HAP-1 (cell line): ENCODE measurements at regions not wholly inside any gene's neighbourhood (a gene's known extent, or its start where the extent isn't known, plus 50 kb on each side); places are given as distances from the start of the nearest gene placed in this dataset.

Experiments used
- DNase-seq, 2 experiments: peaks; one replicate each; pipeline ENCODE4 v3.0.0-alpha.2; 2016 to 2020; ENCODE audit warnings: low spot score in 2 of 2
- H3K27me3 ChIP-seq: fragments of 250-450 bp; sonication (Bioruptor Pico); 2 replicates; pipeline ENCODE4 v1.5.1; 2020; ENCODE audit warnings: low read depth, mild to moderate bottlenecking, moderate library complexity
- H3K36me3 ChIP-seq: fragments of 250-450 bp; sonication (Bioruptor Pico); replicated peaks from 2 replicates; pipeline ENCODE4 v1.5.1; 2020; ENCODE audit warnings: mild to moderate bottlenecking
- H3K4me1 ChIP-seq: fragments of 250-450 bp; sonication (Bioruptor Pico); 2 replicates; pipeline ENCODE4 v1.5.1; 2020; ENCODE audit warnings: mild to moderate bottlenecking
- H3K4me3 ChIP-seq: fragments of 250-450 bp; sonication (Bioruptor Pico); 2 replicates; pipeline ENCODE4 v1.5.1; 2020; ENCODE audit warnings: mild to moderate bottlenecking, moderate library complexity
- H3K9me3 ChIP-seq: fragments of 250-450 bp; sonication (Bioruptor Pico); 2 replicates; pipeline ENCODE4 v1.5.1; 2020; ENCODE audit warnings: mild to moderate bottlenecking, moderate library complexity
- in situ Hi-C: fragments of 300-500 bp; cut with MboI; formaldehyde crosslinking; loops from 3 replicates; pipeline ENCODE4 v1.14.3; 2020; ENCODE audit warnings: low sequenced_read_pairs, inconsistent platforms, mixed read lengths

- H3K9me3 ChIP-seq = no peaks in the 10 kb centered on the region
- DNase-seq = no peak
- H3K4me3 ChIP-seq = no peak overlapping the region
- no peaks in the 10 kb centered on the region for H3K4me1 ChIP-seq
- H3K27me3 ChIP-seq = peaks cover 5% of the 10 kb centered on the region
- no peaks in the 10 kb centered on the region for H3K36me3 ChIP-seq
- in situ Hi-C loops = loop anchor here (25.0 kb wide), 1 partner anchor 509 kb away; no protein-coding TSS in a partner anchor
Observed at GRCh38 chr2:20128506-20129330, 77.3 kb upstream of the LAPTM4A start.

- peaks cover 5% of the 10 kb centered on the region; the same call in 1 of the 2 replicates for H3K27me3 ChIP-seq
- no peaks in the 10 kb centered on the region for H3K9me3 ChIP-seq
- no peak overlapping the region for H3K4me3 ChIP-seq
- no peaks in the 10 kb centered on the region for H3K4me1 ChIP-seq
- no peak for DNase-seq
- in situ Hi-C loops = loop anchor here (25.0 kb wide), 1 partner anchor 511 kb away; no protein-coding TSS in a partner anchor
- H3K36me3 ChIP-seq = no peaks in the 10 kb centered on the region
Observed at GRCh38 chr2:20126469-20126868, 75.0 kb upstream of the LAPTM4A start.

GRCh38 chr2:20126040-20126439 is 74.6 kb upstream of the LAPTM4A start:
- Histone ChIP-seq H3K27me3 (peaks cover 5% of the 10 kb centered on the region; the same call in 1 of the 2 replicates), H3K4me3 (no peak overlapping the region), H3K9me3 (no peaks in the 10 kb centered on the region), H3K4me1 (no peaks in the 10 kb centered on the region), H3K36me3 (no peaks in the 10 kb centered on the region)
- no peak for DNase-seq
- in situ Hi-C loops = loop anchor here (25.0 kb wide), 1 partner anchor 511 kb away; no protein-coding TSS in a partner anchor

GRCh38 chr2:20125616-20126015 is 74.2 kb upstream of the LAPTM4A start:
- peaks cover 5% of the 10 kb centered on the region; the same call in 1 of the 2 replicates for H3K27me3 ChIP-seq
- no peaks in the 10 kb centered on the region for H3K4me1 ChIP-seq
- no peaks in the 10 kb centered on the region for H3K9me3 ChIP-seq
- no peak overlapping the region for H3K4me3 ChIP-seq
- DNase-seq = no peak
- in situ Hi-C loops = loop anchor here (25.0 kb wide), 1 partner anchor 512 kb away; no protein-coding TSS in a partner anchor
- H3K36me3 ChIP-seq = no peaks in the 10 kb centered on the region

GRCh38 chr2:20125164-20125563 is 73.7 kb upstream of the LAPTM4A start:
- Histone ChIP-seq H3K4me3 (no peak overlapping the region), H3K36me3 (no peaks in the 10 kb centered on the region), H3K9me3 (no peaks in the 10 kb centered on the region), H3K27me3 (peaks cover 5% of the 10 kb centered on the region; the same call in 1 of the 2 replicates), H3K4me1 (no peaks in the 10 kb centered on the region)
- in situ Hi-C loops = loop anchor here (25.0 kb wide), 1 partner anchor 512 kb away; no protein-coding TSS in a partner anchor
- DNase-seq = no peak

GRCh38 chr2:20123871-20124594 is 72.6 kb upstream of the LAPTM4A start:
- in situ Hi-C loops = no loop called here
- H3K27me3 ChIP-seq = peaks cover 5% of the 10 kb centered on the region; the same call in 1 of the 2 replicates
- no peak for DNase-seq
- no peaks in the 10 kb centered on the region for H3K36me3 ChIP-seq
- H3K4me1 ChIP-seq = no peaks in the 10 kb centered on the region
- no peaks in the 10 kb centered on the region for H3K9me3 ChIP-seq
- no peak overlapping the region for H3K4me3 ChIP-seq

- in situ Hi-C loops = no loop called here
- H3K4me1 ChIP-seq = no peaks in the 10 kb centered on the region
- DNase-seq = no peak
- H3K27me3 ChIP-seq = peaks cover 5% of the 10 kb centered on the region; the same call in 1 of the 2 replicates
- no peaks in the 10 kb centered on the region for H3K9me3 ChIP-seq
- H3K36me3 ChIP-seq = no peaks in the 10 kb centered on the region
- H3K4me3 ChIP-seq = no peak overlapping the region
Observed at GRCh38 chr2:20122864-20123263, 71.4 kb upstream of the LAPTM4A start.

GRCh38 chr2:20120569-20121416 is 69.4 kb upstream of the LAPTM4A start:
- in situ Hi-C loops = no loop called here
- no peaks in the 10 kb centered on the region for H3K9me3 ChIP-seq
- no peaks in the 10 kb centered on the region for H3K4me1 ChIP-seq
- no peak overlapping the region for H3K4me3 ChIP-seq
- no peaks in the 10 kb centered on the region for H3K36me3 ChIP-seq
- H3K27me3 ChIP-seq = no peaks in the 10 kb centered on the region
- no peak for DNase-seq

- DNase-seq = no peak
- Histone ChIP-seq H3K4me3 (no peak overlapping the region), H3K9me3 (no peaks in the 10 kb centered on the region), H3K36me3 (no peaks in the 10 kb centered on the region), H3K27me3 (no peaks in the 10 kb centered on the region), H3K4me1 (no peaks in the 10 kb centered on the region)
- in situ Hi-C loops = no loop called here
Observed at GRCh38 chr2:20118051-20118450, 66.6 kb upstream of the LAPTM4A start.

- DNase-seq = no peak
- no peak overlapping the region for H3K4me3 ChIP-seq
- no peaks in the 10 kb centered on the region for H3K36me3 ChIP-seq
- in situ Hi-C loops = no loop called here
- H3K9me3 ChIP-seq = no peaks in the 10 kb centered on the region
- H3K4me1 ChIP-seq = no peaks in the 10 kb centered on the region
- H3K27me3 ChIP-seq = no peaks in the 10 kb centered on the region
Observed at GRCh38 chr2:20115902-20116301, 64.5 kb upstream of the LAPTM4A start.

GRCh38 chr2:20115374-20115773 is 63.9 kb upstream of the LAPTM4A start:
- H3K9me3 ChIP-seq = no peaks in the 10 kb centered on the region
- H3K4me1 ChIP-seq = no peaks in the 10 kb centered on the region
- no peak overlapping the region for H3K4me3 ChIP-seq
- no peaks in the 10 kb centered on the region for H3K27me3 ChIP-seq
- in situ Hi-C loops = no loop called here
- DNase-seq = no peak
- H3K36me3 ChIP-seq = no peaks in the 10 kb centered on the region

GRCh38 chr2:20113986-20114938 is 62.8 kb upstream of the LAPTM4A start:
- Histone ChIP-seq H3K9me3 (no peaks in the 10 kb centered on the region), H3K4me3 (no peak overlapping the region)
- DNase-seq = no peak

More at GRCh38 chr2:20113986-20114938, 62.8 kb upstream of the LAPTM4A start:
- Histone ChIP-seq H3K27me3 (no peaks in the 10 kb centered on the region), H3K4me1 (no peaks in the 10 kb centered on the region), H3K36me3 (no peaks in the 10 kb centered on the region)
- in situ Hi-C loops = no loop called here
